ENCODE measurements at regions not wholly inside any gene's neighbourhood (a gene's known extent, or its start where the extent isn't known, plus 50 kb on each side); places are given as distances from the start of the nearest gene placed in this dataset.

- DNase-seq (ENCODE audit: low read depth in 2 of 2) = no peak
Measured at GRCh38 chr2:172328103-172328841, 99.1 kb upstream of the ITGA6 start.

GRCh38 chr2:172329416-172329773, 98.0 kb upstream of the ITGA6 start:
- DNase-seq (ENCODE audit: low read depth in 2 of 2) = no peak

- no peak for DNase-seq (ENCODE audit: low read depth in 2 of 2)
Measured at GRCh38 chr2:172329774-172330671, 97.4 kb upstream of the ITGA6 start.

DNA sequence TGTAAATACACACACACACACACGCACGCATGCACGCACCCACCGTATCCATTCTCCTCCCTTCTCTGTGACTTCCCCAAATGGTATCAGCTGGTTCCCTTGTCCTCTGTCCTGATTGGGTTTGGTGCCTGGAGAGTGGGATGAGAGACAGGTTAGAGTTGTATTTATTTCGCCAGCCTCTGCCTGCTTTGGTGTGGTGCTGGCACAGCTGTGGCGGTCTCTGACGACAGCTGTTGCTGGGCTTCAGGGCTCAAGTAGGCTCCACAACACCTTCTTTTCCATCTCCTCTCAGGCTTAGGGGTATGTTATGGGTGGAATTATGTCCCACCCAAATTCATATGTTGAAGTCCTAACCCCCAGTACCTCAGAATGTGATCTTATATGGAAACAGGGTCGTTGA, 94.9 kb upstream of the ITGA6 start:
- DNase-seq (ENCODE audit: low read depth in 2 of 2) = no peak

- DNase-seq (ENCODE audit: low read depth in 2 of 2) = no peak
Measured at GRCh38 chr2:172333235-172333977, 94.0 kb upstream of the ITGA6 start.

- no peak for DNase-seq (ENCODE audit: low read depth in 2 of 2)
Measured at GRCh38 chr2:172333978-172334330, 93.4 kb upstream of the ITGA6 start.

- DNase-seq (ENCODE audit: low read depth in 2 of 2) = no peak
Measured at GRCh38 chr2:172334988-172335387, 92.4 kb upstream of the ITGA6 start.

GRCh38 chr2:172335736-172336135, 91.7 kb upstream of the ITGA6 start:
- no peak for DNase-seq (ENCODE audit: low read depth in 2 of 2)

GRCh38 chr2:172336681-172337080, 90.7 kb upstream of the ITGA6 start:
- no peak for DNase-seq (ENCODE audit: low read depth in 2 of 2)

DNA sequence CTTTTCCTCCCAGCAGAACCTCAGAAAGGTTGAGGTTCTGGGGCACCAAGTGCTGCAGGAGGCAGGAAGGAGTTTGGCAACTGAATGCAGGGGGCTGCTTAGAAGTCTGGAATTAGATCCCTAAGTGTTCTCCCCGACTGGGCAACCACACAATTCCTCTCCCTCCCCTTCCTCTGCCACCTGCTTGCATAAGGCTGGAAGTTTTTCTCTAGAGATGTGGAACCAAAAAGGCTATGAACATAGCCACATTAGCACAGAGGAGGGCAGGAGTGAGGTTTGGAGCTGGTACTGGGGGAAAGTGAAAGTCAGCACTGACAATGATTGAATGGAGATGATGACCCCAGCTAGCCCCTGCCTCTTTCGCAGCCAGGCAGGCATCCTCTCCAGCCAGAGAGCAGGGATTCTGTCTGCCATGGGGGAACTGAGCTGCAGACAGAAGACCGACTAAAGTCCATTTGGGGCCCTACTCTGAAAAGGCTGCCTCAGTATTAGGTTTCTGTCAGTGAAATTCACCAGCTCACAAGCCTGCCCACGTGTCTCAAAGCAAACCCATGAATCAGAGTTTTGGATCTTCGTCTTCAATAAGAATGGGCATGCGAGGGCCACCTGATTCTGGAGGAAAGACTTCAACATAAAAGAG, 87.9 kb upstream of the ITGA6 start:
- DNase-seq (ENCODE audit: low read depth in 2 of 2) = no peak

- DNase-seq (ENCODE audit: low read depth in 2 of 2) = no peak
Measured at GRCh38 chr2:172340394-172340793, 87.0 kb upstream of the ITGA6 start.

DNA sequence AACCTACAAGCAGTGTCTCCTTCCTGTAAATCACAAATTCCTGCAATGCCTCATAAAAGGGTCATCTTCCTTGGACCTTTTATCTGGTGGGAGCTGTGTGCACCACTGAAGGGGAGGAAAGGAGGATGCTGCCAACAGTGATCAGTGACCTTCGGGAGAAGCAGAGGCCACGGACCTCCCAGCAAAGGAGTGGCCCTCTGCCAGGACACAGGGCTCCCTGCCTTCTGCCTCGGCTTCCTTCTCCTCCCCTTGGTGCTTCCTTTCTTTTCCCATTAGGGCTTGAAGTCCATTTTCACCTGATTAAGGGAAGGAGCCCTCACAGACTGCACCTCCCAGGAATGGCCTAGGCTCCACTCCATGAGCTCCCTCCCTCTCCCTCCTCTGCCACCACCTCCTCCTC, 85.3 kb upstream of the ITGA6 start:
- no peak for DNase-seq (ENCODE audit: low read depth in 2 of 2)

DNA sequence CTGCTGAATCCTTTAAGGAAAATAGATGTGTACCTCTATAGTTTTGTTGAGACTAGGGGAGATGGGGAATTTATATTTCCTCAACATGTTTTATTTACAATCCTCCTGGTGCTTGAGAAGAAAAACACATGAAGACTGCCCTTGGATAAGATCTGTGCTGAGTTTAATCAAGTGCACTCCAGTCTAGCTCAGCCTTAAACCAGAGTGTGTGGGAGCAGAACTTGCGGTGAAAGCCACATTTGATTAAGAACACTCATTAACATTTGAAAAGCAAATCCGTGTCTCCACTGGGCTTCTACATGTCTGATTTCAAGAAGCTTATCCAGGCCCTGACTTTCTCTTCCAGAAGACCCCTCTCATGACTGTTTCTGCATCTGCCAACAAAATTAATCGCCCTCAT, 84.8 kb upstream of the ITGA6 start:
- no peak for DNase-seq (ENCODE audit: low read depth in 2 of 2)

GRCh38 chr2:172344159-172344558, 83.2 kb upstream of the ITGA6 start:
- DNase-seq (ENCODE audit: low read depth in 2 of 2) = no peak

DNA sequence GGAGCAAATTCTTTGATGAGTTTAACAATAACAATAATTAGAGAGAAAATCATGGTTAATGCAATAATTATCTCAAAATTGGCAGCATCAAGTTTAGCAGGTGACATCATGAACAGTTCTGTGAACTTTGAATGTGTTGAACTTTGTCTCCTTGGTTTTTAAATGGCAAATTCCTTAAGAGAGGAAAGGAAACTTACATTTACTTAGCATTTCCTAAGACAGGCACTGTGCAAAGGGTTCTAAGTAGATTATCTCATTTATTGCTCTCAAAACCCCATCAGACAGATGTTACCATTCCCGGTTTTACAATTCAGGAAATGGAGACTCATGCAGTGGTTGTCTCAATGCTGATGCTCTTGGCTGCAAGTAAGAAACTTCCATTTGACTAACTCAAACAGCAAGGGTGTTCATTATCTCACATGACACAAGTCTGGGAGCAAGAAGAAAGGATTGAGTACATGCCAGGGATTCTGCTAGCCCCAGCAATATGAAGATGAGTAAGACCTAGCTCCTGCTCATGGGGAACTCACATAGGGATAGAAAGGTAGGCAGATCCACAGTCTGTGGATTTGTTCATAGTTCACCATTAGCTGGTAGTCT, 81.3 kb upstream of the ITGA6 start:
- DNase-seq (ENCODE audit: low read depth in 2 of 2) = no peak

- DNase-seq (ENCODE audit: low read depth in 2 of 2) = no peak
Measured at GRCh38 chr2:172348555-172349288, 78.7 kb upstream of the ITGA6 start.

DNA sequence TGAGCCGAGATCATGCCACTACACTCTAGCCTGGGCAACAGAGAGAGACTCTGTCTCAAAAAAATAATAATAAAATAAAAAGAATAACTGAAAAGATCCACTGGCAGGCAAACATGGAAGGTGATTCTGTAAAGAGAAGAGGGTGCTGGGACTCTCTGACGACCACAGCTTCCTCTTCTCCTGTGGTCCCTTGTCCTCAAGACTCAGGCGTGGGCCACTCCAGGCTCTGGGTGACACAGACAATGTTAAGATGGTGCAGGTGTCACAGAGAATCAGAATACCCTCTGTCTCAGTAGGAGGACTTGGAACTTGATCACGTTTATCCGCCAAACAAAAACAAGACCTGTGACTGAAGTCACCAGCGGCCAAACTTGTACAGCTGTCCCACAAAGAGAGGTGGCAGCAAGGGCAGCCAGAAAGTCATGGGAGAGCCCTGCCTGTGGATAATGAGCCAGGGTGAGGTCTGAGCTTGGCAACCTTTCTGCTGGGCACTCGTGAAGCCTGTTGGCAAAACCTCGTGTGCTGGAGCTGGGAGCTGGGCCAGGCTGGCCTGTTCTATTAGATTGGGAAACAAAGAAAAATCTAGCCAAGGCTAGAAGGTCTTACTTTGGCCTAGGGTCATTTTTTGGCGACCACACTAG, 76.4 kb upstream of the ITGA6 start:
- DNase-seq (ENCODE audit: low read depth in 2 of 2) = no peak

- DNase-seq (ENCODE audit: low read depth in 2 of 2) = no peak
Measured at GRCh38 chr2:172351586-172351985, 75.8 kb upstream of the ITGA6 start.

- no peak for DNase-seq (ENCODE audit: low read depth in 2 of 2)
Measured at GRCh38 chr2:172354347-172354746, 73.0 kb upstream of the ITGA6 start.

GRCh38 chr2:172357442-172357841, 69.9 kb upstream of the ITGA6 start:
- DNase-seq (ENCODE audit: low read depth in 2 of 2) = no peak
